ENCODE measurements at regions not wholly inside any gene's neighbourhood (a gene's known extent, or its start where the extent isn't known, plus 50 kb on each side); places are given as distances from the start of the nearest gene placed in this dataset.

DNA sequence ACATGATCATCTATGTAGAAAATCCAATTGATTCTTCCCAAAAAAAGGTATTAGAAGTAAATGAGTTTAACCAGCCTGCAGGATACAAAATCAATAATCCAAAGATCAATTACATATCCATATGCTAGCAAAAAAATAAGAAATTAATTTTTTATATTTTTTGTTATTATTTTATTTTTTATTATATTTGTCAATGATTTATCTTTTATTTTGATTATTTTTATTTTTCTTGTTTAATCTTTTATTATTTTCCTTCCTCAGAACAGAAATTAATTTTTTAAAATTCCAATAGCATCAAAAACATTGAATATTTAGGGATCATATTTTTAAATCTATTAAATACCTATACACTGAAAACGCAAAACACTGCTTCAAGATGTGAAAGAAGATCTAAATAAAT lies 331.2 kb downstream of the PLPP3 start:
- TF ChIP-seq CTCF (IDR thresholded peaks at IDR 0.05), result no peak
- no peak for TF ChIP-seq POLR2A (IDR thresholded peaks at IDR 0.05)
